GM18870 (cell line): ENCODE measurements at regions not wholly inside any gene's neighbourhood (a gene's known extent, or its start where the extent isn't known, plus 50 kb on each side); places are given as distances from the start of the nearest gene placed in this dataset.

Experiments
- ATAC-seq: cut with Tn5 transposase; IDR thresholded peaks from one replicate; pipeline ENCODE4 v1.9.1; 2021; ENCODE audit warnings: moderate library complexity; ENCODE audit not compliant: unreplicated experiment

- no peak for ATAC-seq
Observed at GRCh38 chr7:35399840-35400239, 145.9 kb upstream of the TBX20 start.

- ATAC-seq, result no peak
Observed at GRCh38 chr7:35399216-35399615, 145.3 kb upstream of the TBX20 start.

- no peak for ATAC-seq
Observed at GRCh38 chr7:35398518-35398917, 144.6 kb upstream of the TBX20 start.

- no peak for ATAC-seq
Observed at GRCh38 chr7:35390146-35390545, 136.2 kb upstream of the TBX20 start.

DNA sequence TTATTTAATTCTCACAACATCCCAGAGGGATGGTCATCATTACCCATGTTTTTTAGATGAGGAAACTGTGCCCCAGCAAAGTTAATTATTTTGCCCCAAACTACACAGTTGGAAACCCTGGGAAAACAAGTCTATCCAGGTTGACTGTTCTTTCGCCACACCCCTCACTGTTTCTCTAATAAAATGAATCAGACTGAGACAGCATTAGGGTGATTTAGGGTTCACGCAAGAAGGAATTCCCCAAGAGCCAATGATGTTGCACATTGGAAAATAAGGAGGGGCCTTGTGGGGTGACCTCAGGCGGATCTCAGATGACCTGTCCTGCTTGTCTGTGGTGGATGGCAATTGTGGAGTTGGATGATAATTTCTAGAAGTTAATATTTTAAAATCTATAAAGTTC is 135.7 kb upstream of the TBX20 start:
- no peak for ATAC-seq

GRCh38 chr7:35386816-35387706 is 133.2 kb upstream of the TBX20 start:
- ATAC-seq, result no peak

DNA sequence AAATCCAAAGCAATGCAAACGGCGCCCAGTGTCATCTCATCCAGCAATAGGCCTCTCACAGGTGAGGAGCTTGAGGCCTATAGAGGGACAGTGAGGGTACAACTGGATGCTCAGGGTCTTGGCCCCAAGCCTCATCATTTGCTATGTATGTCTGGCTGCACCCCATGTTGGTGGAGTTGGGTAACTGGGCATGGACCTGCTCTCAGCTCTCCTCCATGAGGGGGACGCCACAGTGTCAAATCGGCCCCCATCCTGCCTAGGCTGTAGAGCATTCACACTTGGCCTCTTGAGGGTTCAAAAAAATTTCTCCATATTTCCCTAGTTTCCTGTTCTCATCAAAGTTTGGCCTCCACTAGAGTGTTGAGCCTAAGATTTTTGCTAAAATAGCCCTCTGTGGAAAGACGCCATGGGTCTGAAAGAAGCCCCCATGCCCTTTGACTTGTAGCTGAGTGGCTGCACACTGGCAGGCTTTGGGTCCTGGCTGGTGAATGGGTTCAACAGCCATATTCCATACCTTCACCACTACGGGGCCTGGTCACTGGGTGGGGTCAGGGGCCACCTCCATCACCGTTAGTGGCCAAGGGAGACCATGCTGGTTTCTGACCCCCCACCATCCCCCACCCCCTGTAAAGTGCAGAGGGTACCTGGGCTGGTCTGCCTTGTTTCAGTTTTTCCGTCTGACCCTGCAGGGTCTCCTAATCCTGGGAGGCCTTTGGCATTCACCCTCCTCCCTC is 132.3 kb upstream of the TBX20 start:
- ATAC-seq, result no peak

DNA sequence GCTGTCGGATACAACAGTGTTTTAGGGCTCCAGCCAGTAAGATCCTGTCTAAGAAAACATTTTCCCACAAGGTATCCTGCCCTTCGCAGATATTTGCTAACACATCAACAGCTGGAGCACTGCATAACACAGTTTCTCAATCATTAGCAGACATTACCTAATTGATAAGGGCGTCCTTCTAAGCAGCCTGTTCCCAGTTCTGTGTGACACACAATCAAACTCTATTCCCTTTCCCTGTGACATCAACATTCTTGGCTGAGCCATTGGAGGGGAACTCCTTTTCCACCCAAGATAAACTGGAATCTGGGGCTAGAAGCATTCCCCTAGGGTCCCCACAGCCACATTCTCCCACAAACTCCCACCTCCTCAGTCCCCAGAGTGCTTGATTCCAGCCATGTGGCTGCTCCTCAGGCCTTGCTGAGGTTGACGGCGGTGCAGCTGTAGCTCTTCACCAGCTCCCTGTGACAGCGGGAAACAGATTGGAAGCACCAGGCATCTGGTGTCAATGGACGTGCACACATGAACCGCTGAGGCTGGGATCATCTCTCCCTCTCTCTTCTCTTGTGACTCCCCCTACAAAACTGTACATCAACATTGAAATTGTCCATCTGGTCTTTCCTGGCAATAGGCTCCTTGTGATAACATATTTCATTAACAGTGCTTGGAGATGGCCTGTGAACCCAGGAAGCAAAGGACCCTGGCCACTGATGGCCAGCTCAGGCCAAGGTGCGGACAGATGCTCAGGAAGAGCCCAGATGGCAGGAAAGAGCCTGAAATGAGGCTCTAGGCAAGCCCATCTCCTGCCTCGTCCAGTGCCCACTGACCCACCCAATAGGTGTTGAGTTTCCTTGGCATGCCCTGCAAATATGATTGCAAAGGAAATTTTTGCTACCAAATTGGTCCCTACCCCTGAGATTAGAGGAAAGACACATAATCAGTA is 131.1 kb upstream of the TBX20 start:
- ATAC-seq, result no peak

GRCh38 chr7:35380739-35381224 is 126.9 kb upstream of the TBX20 start:
- ATAC-seq, result no peak

DNA sequence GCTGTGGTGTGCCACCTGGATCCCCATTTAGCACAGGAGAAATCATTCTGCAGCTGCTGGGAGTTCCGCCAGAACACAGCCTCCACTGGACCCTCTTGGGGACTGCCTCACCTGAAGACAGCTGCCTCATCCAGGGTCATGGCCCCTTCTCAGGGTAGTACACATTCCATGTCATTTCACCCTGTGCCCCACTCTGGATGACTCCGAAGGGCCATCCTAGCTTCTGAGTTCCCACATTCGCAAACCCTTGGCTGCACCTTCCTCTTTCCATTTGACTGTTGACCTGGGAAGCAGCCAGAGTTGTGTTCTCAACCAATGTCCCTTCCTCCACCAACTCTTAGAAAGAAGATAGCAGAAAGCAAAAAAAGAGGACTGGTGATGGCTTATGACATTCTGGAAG is 125.6 kb upstream of the TBX20 start:
- ATAC-seq, result no peak

DNA sequence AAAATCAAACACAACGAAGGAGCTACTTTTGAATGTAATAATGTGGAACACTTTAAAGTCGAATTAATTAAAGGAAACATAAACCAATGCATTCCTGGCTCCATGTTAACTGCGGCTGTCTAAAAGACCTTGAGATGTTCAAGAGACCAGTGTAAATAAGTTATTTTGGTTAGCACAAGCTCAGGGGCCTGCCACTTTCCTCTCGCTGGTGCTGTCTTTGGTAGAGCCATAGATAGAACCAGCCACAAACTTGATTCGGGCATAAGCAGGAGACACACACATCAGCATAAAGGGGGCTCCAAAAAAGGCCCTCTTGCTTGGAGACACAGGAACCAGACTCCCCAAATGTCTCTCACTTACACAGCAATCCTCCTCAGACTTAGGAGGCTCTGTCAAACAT is 121.6 kb upstream of the TBX20 start:
- ATAC-seq, result no peak

GRCh38 chr7:35374858-35375257 is 121.0 kb upstream of the TBX20 start:
- no peak for ATAC-seq

- ATAC-seq, result no peak
Observed at GRCh38 chr7:35371221-35371620, 117.3 kb upstream of the TBX20 start.

- no peak for ATAC-seq
Observed at GRCh38 chr7:35370687-35371086, 116.8 kb upstream of the TBX20 start.

- ATAC-seq, result no peak
Observed at GRCh38 chr7:35366167-35367155, 112.6 kb upstream of the TBX20 start.

- ATAC-seq, result no peak
Observed at GRCh38 chr7:35365523-35365922, 111.6 kb upstream of the TBX20 start.

GRCh38 chr7:35362341-35362740 is 108.4 kb upstream of the TBX20 start:
- ATAC-seq, result no peak

- ATAC-seq, result no peak
Observed at GRCh38 chr7:35359423-35359822, 105.5 kb upstream of the TBX20 start.

- no peak for ATAC-seq
Observed at GRCh38 chr7:35356495-35356894, 102.6 kb upstream of the TBX20 start.

DNA sequence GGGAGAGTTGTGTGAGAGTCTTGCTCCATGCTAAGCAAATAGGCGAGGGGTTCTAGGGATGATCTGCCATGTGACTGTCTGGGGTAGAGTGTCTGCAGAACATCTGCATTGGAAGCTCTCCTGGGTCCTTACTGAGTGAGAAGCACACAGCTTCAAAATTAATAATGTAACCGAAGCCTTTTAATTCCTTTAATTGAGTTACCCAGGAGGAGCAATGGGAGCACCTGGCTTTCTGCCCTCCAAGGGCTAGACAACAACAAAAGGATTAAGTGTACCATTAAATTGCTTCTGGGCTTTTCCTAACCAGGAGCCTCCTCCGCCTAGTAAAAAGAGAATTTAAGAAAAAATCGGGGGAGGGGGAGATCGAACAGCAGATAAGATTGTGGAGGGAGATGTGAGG is 102.0 kb upstream of the TBX20 start:
- ATAC-seq, result no peak
